ENCODE measurements at regions not wholly inside any gene's neighbourhood (a gene's known extent, or its start where the extent isn't known, plus 50 kb on each side); places are given as distances from the start of the nearest gene placed in this dataset.
"Not testable (repeated sequence)": the region's sequence is repeated elsewhere in the genome, so short reads cannot be mapped to it uniquely, and the experiment has no call there.

GRCh38 chr3:152720951-152721718, 113.8 kb upstream of the P2RY1 start:
- no peak for DNase-seq

GRCh38 chr3:152724270-152724669, 110.7 kb upstream of the P2RY1 start:
- DNase-seq = no peak

GRCh38 chr3:152728231-152728980, 106.5 kb upstream of the P2RY1 start:
- no peak for DNase-seq

GRCh38 chr3:152729906-152730305, 105.0 kb upstream of the P2RY1 start:
- no peak for DNase-seq

- DNase-seq = no peak
Observed at GRCh38 chr3:152731511-152731910, 103.4 kb upstream of the P2RY1 start.

GRCh38 chr3:152733584-152734119, 101.3 kb upstream of the P2RY1 start:
- no peak for DNase-seq

GRCh38 chr3:152737021-152737908, 97.7 kb upstream of the P2RY1 start:
- DNase-seq = no peak

- DNase-seq = no peak
Observed at GRCh38 chr3:152738656-152739055, 96.3 kb upstream of the P2RY1 start.

GRCh38 chr3:152742368-152743347, 92.3 kb upstream of the P2RY1 start:
- DNase-seq = no peak

- DNase-seq = no peak
Observed at GRCh38 chr3:152745646-152746045, 89.3 kb upstream of the P2RY1 start.

- DNase-seq = no peak
Observed at GRCh38 chr3:152754303-152754702, 80.6 kb upstream of the P2RY1 start.

- DNase-seq = no peak
Observed at GRCh38 chr3:152756807-152757206, 78.1 kb upstream of the P2RY1 start.

GRCh38 chr3:152760024-152760563, 74.8 kb upstream of the P2RY1 start:
- DNase-seq = no peak

- no peak for DNase-seq
Observed at GRCh38 chr3:152760591-152760990, 74.3 kb upstream of the P2RY1 start.

GRCh38 chr3:152768478-152768877, 66.5 kb upstream of the P2RY1 start:
- DNase-seq = no peak

GRCh38 chr3:152769523-152769922, 65.4 kb upstream of the P2RY1 start:
- DNase-seq = no peak

- no peak for DNase-seq
Observed at GRCh38 chr3:152770296-152770695, 64.6 kb upstream of the P2RY1 start.

GRCh38 chr3:152771120-152771519, 63.8 kb upstream of the P2RY1 start:
- no peak for DNase-seq

- DNase-seq = no peak
Observed at GRCh38 chr3:152772674-152773225, 62.2 kb upstream of the P2RY1 start.

GRCh38 chr3:152773633-152774032, 61.3 kb upstream of the P2RY1 start:
- DNase-seq = no peak

- DNase-seq = not testable (repeated sequence)
Observed at GRCh38 chr3:152774230-152774629, 60.7 kb upstream of the P2RY1 start.
